HG02623 (cell line): ENCODE measurements at regions not wholly inside any gene's neighbourhood (a gene's known extent, or its start where the extent isn't known, plus 50 kb on each side); places are given as distances from the start of the nearest gene placed in this dataset.
"Not testable (repeated sequence)": the region's sequence is repeated elsewhere in the genome, so short reads cannot be mapped to it uniquely, and the experiment has no call there.

Experiments
- ATAC-seq: cut with Tn5 transposase; IDR thresholded peaks from one replicate; pipeline ENCODE4 v1.9.1; 2021; ENCODE audit warnings: moderate library complexity; ENCODE audit not compliant: unreplicated experiment

- no peak for ATAC-seq
Observed at GRCh38 chr7:34207810-34208209, 302.5 kb downstream of the BMPER start.

GRCh38 chr7:34208878-34209621, 303.7 kb downstream of the BMPER start:
- ATAC-seq = no peak

GRCh38 chr7:34211018-34211417, 305.7 kb downstream of the BMPER start:
- ATAC-seq = no peak

- ATAC-seq = no peak
Observed at GRCh38 chr7:34217972-34218371, 312.6 kb downstream of the BMPER start.

- ATAC-seq = no peak
Observed at GRCh38 chr7:34219153-34219718, 313.9 kb downstream of the BMPER start.

GRCh38 chr7:34220506-34221185, 315.3 kb downstream of the BMPER start:
- no peak for ATAC-seq

GRCh38 chr7:34222316-34222715, 317.0 kb downstream of the BMPER start:
- ATAC-seq = no peak

GRCh38 chr7:34222722-34223121, 317.4 kb downstream of the BMPER start:
- ATAC-seq = no peak

GRCh38 chr7:34224281-34224680, 318.9 kb downstream of the BMPER start:
- ATAC-seq = no peak

GRCh38 chr7:34225193-34225592, 319.9 kb downstream of the BMPER start:
- no peak for ATAC-seq

GRCh38 chr7:34227525-34227924, 322.2 kb downstream of the BMPER start:
- no peak for ATAC-seq

GRCh38 chr7:34235101-34235500, 329.8 kb downstream of the BMPER start:
- not testable (repeated sequence) for ATAC-seq

- ATAC-seq = no peak
Observed at GRCh38 chr7:34236057-34236456, 330.7 kb downstream of the BMPER start.

GRCh38 chr7:34236839-34237492, 331.6 kb downstream of the BMPER start:
- no peak for ATAC-seq

GRCh38 chr7:34237493-34237849, 332.1 kb downstream of the BMPER start:
- ATAC-seq = no peak

- no peak for ATAC-seq
Observed at GRCh38 chr7:34240417-34240816, 335.1 kb downstream of the BMPER start.

- ATAC-seq = no peak
Observed at GRCh38 chr7:34242391-34242790, 337.1 kb downstream of the BMPER start.

GRCh38 chr7:34245246-34245645, 339.9 kb downstream of the BMPER start:
- no peak for ATAC-seq

GRCh38 chr7:34247468-34247867, 342.1 kb downstream of the BMPER start:
- no peak for ATAC-seq

- no peak for ATAC-seq
Observed at GRCh38 chr7:34249192-34249591, 343.9 kb downstream of the BMPER start.

- no peak for ATAC-seq
Observed at GRCh38 chr7:34260279-34260678, 354.9 kb downstream of the BMPER start.

- no peak for ATAC-seq
Observed at GRCh38 chr7:34263168-34263567, 357.8 kb downstream of the BMPER start.
